Stimulated activated CD8-positive, alpha-beta memory T cell treated with anti-CD3 and anti-CD28 coated beads, Interleukin-7, amount 100 ng/mL, for 1 hour (primary cell): ENCODE measurements at regions not wholly inside any gene's neighbourhood (a gene's known extent, or its start where the extent isn't known, plus 50 kb on each side); places are given as distances from the start of the nearest gene placed in this dataset.

Experiments
- DNase-seq, 2 donors: peaks; one replicate each; pipeline ENCODE4 v3.0.0-alpha.2; 2020; ENCODE audit warnings: low read depth in 2 of 2

GRCh38 chr18:78146136-78147085 lies 833.2 kb upstream of the SALL3 start:
- no peak for DNase-seq

GRCh38 chr18:78150590-78150989 lies 829.0 kb upstream of the SALL3 start:
- DNase-seq: no peak

GRCh38 chr18:78151234-78151633 lies 828.4 kb upstream of the SALL3 start:
- no peak for DNase-seq

- no peak for DNase-seq
Measured at GRCh38 chr18:78151948-78152725, 827.5 kb upstream of the SALL3 start.

- DNase-seq: no peak
Measured at GRCh38 chr18:78153362-78153761, 826.3 kb upstream of the SALL3 start.

- DNase-seq: no peak
Measured at GRCh38 chr18:78154444-78154843, 825.2 kb upstream of the SALL3 start.

- DNase-seq: no peak
Measured at GRCh38 chr18:78154853-78155252, 824.8 kb upstream of the SALL3 start.

GRCh38 chr18:78156466-78156865 lies 823.2 kb upstream of the SALL3 start:
- DNase-seq: no peak

- no peak for DNase-seq
Measured at GRCh38 chr18:78158943-78159342, 820.7 kb upstream of the SALL3 start.

- DNase-seq: no peak
Measured at GRCh38 chr18:78159397-78159796, 820.2 kb upstream of the SALL3 start.

GRCh38 chr18:78160961-78161656 lies 818.5 kb upstream of the SALL3 start:
- DNase-seq: no peak

- no peak for DNase-seq
Measured at GRCh38 chr18:78165525-78165924, 814.1 kb upstream of the SALL3 start.

- DNase-seq: no peak
Measured at GRCh38 chr18:78168526-78168925, 811.1 kb upstream of the SALL3 start.

GRCh38 chr18:78169174-78169864 lies 810.3 kb upstream of the SALL3 start:
- no peak for DNase-seq

GRCh38 chr18:78171954-78172353 lies 807.7 kb upstream of the SALL3 start:
- DNase-seq: no peak

GRCh38 chr18:78174737-78175136 lies 804.9 kb upstream of the SALL3 start:
- DNase-seq: no peak

GRCh38 chr18:78178812-78179211 lies 800.8 kb upstream of the SALL3 start:
- no peak for DNase-seq

GRCh38 chr18:78180741-78181140 lies 798.9 kb upstream of the SALL3 start:
- DNase-seq: no peak

- no peak for DNase-seq
Measured at GRCh38 chr18:78183815-78184214, 795.8 kb upstream of the SALL3 start.

- DNase-seq: no peak
Measured at GRCh38 chr18:78191276-78191675, 788.3 kb upstream of the SALL3 start.

- no peak for DNase-seq
Measured at GRCh38 chr18:78192054-78192453, 787.6 kb upstream of the SALL3 start.

GRCh38 chr18:78196280-78196679 lies 783.3 kb upstream of the SALL3 start:
- no peak for DNase-seq
